Fibroblast of pulmonary artery (primary cell): ENCODE measurements at regions not wholly inside any gene's neighbourhood (a gene's known extent, or its start where the extent isn't known, plus 50 kb on each side); places are given as distances from the start of the nearest gene placed in this dataset.

Experiments used
- DNase-seq: peaks from one replicate; pipeline ENCODE4 v3.0.0-alpha.2; 2010; ENCODE audit warnings: low read depth
- H3K4me3 ChIP-seq: replicated peaks from 2 replicates; pipeline ENCODE4 v1.5.1; 2011; ENCODE audit warnings: low read depth, mild to moderate bottlenecking, control low read depth, low read length, moderate library complexity
- CTCF ChIP-seq: IDR thresholded peaks from 2 replicates; pipeline ENCODE4 v1.5.1; 2011; ENCODE audit warnings: mild to moderate bottlenecking, control low read depth, low read length, inconsistent platforms; ENCODE audit errors: missing control alignments

DNA sequence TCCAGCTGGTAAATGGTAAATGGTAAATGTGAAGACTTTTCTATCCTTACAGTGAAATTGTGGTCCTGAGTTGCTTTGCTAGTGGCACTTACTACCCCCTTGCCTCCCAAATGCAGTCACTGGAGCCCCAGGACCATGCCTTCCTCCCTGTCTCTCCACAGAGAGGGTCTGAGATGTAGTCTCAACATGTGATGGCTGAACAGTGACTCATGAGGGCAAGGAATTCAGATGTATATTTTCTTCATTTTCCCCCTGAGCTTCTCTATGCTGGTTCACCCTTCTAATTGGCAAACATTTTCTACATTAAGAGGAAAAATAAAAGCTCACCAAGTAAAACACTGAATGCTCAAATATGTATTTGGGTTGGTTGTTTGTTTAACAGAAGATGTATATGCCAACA, 232.0 kb downstream of the SH3BP4 start:
- no peak overlapping the region for H3K4me3 ChIP-seq
- TF ChIP-seq CTCF: no peak
- no peak for DNase-seq

GRCh38 chr2:235187806-235188205, 236.0 kb downstream of the SH3BP4 start:
- no peak overlapping the region for H3K4me3 ChIP-seq
- TF ChIP-seq CTCF: no peak
- DNase-seq: no peak

DNA sequence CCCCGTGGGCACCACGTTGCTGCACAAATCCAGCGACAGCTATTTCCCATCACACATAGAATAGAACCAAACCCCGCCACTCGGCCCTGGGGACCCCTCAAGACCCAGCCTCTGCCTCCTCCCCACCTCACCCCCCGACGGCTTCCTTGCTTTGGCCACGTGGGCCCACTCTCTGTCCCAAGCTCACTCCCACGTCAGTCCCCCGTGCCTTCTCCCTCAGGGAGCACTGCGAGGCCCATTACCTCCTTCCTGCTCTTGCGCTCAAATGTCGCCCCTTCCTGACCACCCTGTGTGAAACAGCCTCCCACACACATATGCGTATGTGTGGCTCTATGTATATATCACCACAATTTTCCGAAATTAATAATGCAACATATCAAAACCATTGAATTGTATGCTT, 239.7 kb downstream of the SH3BP4 start:
- no peak overlapping the region for H3K4me3 ChIP-seq
- TF ChIP-seq CTCF: no peak
- no peak for DNase-seq

DNA sequence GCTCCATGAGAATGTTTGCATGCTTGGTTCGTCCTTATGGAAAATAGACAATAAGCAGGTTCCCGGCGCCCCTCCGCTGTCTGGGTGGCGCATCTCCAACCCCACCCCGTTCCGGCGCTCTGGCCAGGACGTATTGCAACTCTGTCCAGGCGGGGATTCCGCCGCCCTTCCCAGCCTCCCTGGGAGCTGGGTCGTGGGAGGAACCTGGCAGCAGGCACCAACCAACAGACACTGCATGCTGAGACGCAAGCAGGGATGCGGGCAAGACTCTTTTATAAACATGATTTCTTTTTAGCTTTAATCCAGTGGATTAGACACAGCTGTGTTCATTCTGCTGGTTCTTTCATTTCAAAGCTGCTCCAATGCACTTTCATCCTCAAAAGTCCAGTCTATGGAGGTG, 240.2 kb downstream of the SH3BP4 start:
- peak; percentile 23 for DNase-seq
- H3K4me3 ChIP-seq: peak overlapping the region; percentile 19
- TF ChIP-seq CTCF: no peak

- no peak overlapping the region for H3K4me3 ChIP-seq
- DNase-seq: no peak
- no peak for TF ChIP-seq CTCF
These were observed 242.5 kb downstream of the SH3BP4 start for GRCh38 chr2:235194351-235194750.

DNA sequence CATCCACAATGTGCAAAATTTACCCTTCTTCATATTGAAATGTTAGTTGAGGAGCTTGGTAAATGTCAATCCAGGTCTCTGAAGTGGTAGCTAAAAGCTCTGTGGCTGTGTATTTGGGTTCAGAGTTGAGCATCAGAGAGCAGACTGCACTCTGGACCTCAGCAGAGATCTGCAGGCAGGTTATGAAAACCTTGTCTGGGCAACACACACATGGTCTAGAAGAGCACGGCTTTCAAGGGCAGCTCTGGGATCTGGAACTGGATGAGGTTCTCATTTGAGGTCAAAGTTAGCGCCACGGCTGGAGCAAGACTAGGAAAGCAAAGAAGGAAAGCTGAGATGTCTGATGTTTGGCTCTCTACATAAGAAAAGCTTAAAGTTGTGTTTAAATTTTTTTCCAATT, 243.0 kb downstream of the SH3BP4 start:
- no peak for DNase-seq
- H3K4me3 ChIP-seq: no peak overlapping the region
- TF ChIP-seq CTCF: no peak

- TF ChIP-seq CTCF: no peak
- no peak for DNase-seq
- no peak overlapping the region for H3K4me3 ChIP-seq
These were observed 244.1 kb downstream of the SH3BP4 start for GRCh38 chr2:235195921-235196320.
